DMS53 treated with DMSO at 0.1 percent for 48 hours (cell line): ENCODE measurements at regions not wholly inside any gene's neighbourhood (a gene's known extent, or its start where the extent isn't known, plus 50 kb on each side); places are given as distances from the start of the nearest gene placed in this dataset.

Experiments
- DNase-seq: peaks from one replicate; lab custom pipeline; 2025; ENCODE audit not compliant: unreplicated experiment; lab: John Stamatoyannopoulos, UW

GRCh38 chr7:153005750-153006435, 246.3 kb downstream of the ACTR3B start:
- no peak for DNase-seq

- no peak for DNase-seq
Measured at GRCh38 chr7:153006452-153006851, 246.9 kb downstream of the ACTR3B start.

- DNase-seq = no peak
Measured at GRCh38 chr7:153006911-153007310, 247.4 kb downstream of the ACTR3B start.

GRCh38 chr7:153010416-153010815, 250.9 kb downstream of the ACTR3B start:
- DNase-seq = no peak

GRCh38 chr7:153012203-153012602, 252.7 kb downstream of the ACTR3B start:
- DNase-seq = no peak

GRCh38 chr7:153017223-153017622, 257.7 kb downstream of the ACTR3B start:
- DNase-seq = no peak

- DNase-seq = no peak
Measured at GRCh38 chr7:153021542-153021941, 262.0 kb downstream of the ACTR3B start.

- DNase-seq = no peak
Measured at GRCh38 chr7:153022475-153023193, 263.1 kb downstream of the ACTR3B start.

GRCh38 chr7:153023194-153023592, 263.6 kb downstream of the ACTR3B start:
- DNase-seq = no peak

GRCh38 chr7:153027210-153027609, 267.7 kb downstream of the ACTR3B start:
- no peak for DNase-seq

- DNase-seq = no peak
Measured at GRCh38 chr7:153027904-153028303, 268.4 kb downstream of the ACTR3B start.

GRCh38 chr7:153030976-153031375, 271.4 kb downstream of the ACTR3B start:
- no peak for DNase-seq

GRCh38 chr7:153034791-153035190, 275.2 kb downstream of the ACTR3B start:
- no peak for DNase-seq

- no peak for DNase-seq
Measured at GRCh38 chr7:153036396-153037063, 277.0 kb downstream of the ACTR3B start.

- no peak for DNase-seq
Measured at GRCh38 chr7:153043440-153043839, 283.9 kb downstream of the ACTR3B start.

GRCh38 chr7:153044981-153045380, 285.4 kb downstream of the ACTR3B start:
- DNase-seq = no peak

GRCh38 chr7:153047079-153047959, 287.8 kb downstream of the ACTR3B start:
- DNase-seq = no peak

GRCh38 chr7:153052206-153052605, 292.7 kb downstream of the ACTR3B start:
- DNase-seq = no peak

- DNase-seq = no peak
Measured at GRCh38 chr7:153061910-153062528, 302.5 kb downstream of the ACTR3B start.

- no peak for DNase-seq
Measured at GRCh38 chr7:153065051-153065450, 305.5 kb downstream of the ACTR3B start.

GRCh38 chr7:153066711-153067110, 307.2 kb downstream of the ACTR3B start:
- DNase-seq = no peak
